NCI-H748 (cell line): ENCODE measurements at regions not wholly inside any gene's neighbourhood (a gene's known extent, or its start where the extent isn't known, plus 50 kb on each side); places are given as distances from the start of the nearest gene placed in this dataset.

Experiments
- DNase-seq: peaks from one replicate; lab custom pipeline; 2025; ENCODE audit not compliant: unreplicated experiment; lab: John Stamatoyannopoulos, UW

- DNase-seq = no peak
These were observed 338.6 kb downstream of the KCNRG start for GRCh38 chr13:50353651-50354415.

GRCh38 chr13:50355797-50356196 is 340.6 kb downstream of the KCNRG start:
- no peak for DNase-seq

GRCh38 chr13:50357136-50357535 is 341.9 kb downstream of the KCNRG start:
- no peak for DNase-seq

GRCh38 chr13:50357586-50358118 is 342.4 kb downstream of the KCNRG start:
- peak; percentile 93 for DNase-seq

GRCh38 chr13:50358231-50359040 is 343.2 kb downstream of the KCNRG start:
- DNase-seq = peak; percentile 14

- DNase-seq = no peak
These were observed 343.8 kb downstream of the KCNRG start for GRCh38 chr13:50359041-50359367.

- DNase-seq = no peak
These were observed 344.5 kb downstream of the KCNRG start for GRCh38 chr13:50359779-50360178.

- DNase-seq = no peak
These were observed 345.4 kb downstream of the KCNRG start for GRCh38 chr13:50360637-50361036.

- DNase-seq = no peak
These were observed 346.0 kb downstream of the KCNRG start for GRCh38 chr13:50361282-50361681.

- DNase-seq = peak; percentile 82
These were observed 350.5 kb downstream of the KCNRG start for GRCh38 chr13:50365408-50366391.

- peak; percentile 98 for DNase-seq
These were observed 351.4 kb downstream of the KCNRG start for GRCh38 chr13:50366488-50367174.

GRCh38 chr13:50369646-50370045 is 354.4 kb downstream of the KCNRG start:
- no peak for DNase-seq

GRCh38 chr13:50370303-50370950 is 355.2 kb downstream of the KCNRG start:
- no peak for DNase-seq

GRCh38 chr13:50374517-50374916 is 359.3 kb downstream of the KCNRG start:
- no peak for DNase-seq

- DNase-seq = no peak
These were observed 360.5 kb downstream of the KCNRG start for GRCh38 chr13:50375792-50376191.

GRCh38 chr13:50376895-50377575 is 361.8 kb downstream of the KCNRG start:
- peak; percentile 63 for DNase-seq

- peak; percentile 58 for DNase-seq
These were observed 362.6 kb downstream of the KCNRG start for GRCh38 chr13:50377726-50378270.

- DNase-seq = peak; percentile 50
These were observed 363.3 kb downstream of the KCNRG start for GRCh38 chr13:50378509-50379044.

GRCh38 chr13:50379584-50379983 is 364.3 kb downstream of the KCNRG start:
- no peak for DNase-seq
